ENCODE measurements at regions not wholly inside any gene's neighbourhood (a gene's known extent, or its start where the extent isn't known, plus 50 kb on each side); places are given as distances from the start of the nearest gene placed in this dataset.

DNA sequence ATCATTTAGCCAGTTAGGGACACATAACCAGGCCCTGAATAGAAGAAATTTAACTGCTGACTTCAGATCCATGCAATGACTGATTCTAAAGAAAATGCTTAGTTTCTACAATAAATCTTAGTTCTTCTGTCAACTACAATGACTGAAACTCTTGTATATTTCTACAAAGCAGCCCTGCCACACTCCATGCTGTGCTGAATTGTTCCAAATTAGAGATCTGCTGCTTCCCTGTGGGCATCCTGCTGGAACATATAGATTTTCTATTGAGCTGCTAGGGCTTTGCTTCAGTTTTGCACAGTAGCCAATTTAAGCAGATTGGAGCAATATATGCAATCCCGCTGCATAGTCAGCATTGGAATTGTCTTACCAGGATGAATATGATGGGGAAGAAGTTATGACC, 312.8 kb upstream of the SMIM31 start:
- H3K9ac ChIP-seq = no peak overlapping the region
- no peak overlapping the region for H3K4me3 ChIP-seq
- no peaks in the 10 kb centered on the region for H3F3A ChIP-seq (ENCODE audit: low read depth)
- H4K20me1 ChIP-seq (ENCODE audit: low read depth) = no peaks in the 10 kb centered on the region
- Mint-ChIP-seq H3K9me3 (no peaks in the 10 kb centered on the region), H3K36me3 (no peaks in the 10 kb centered on the region), H3K27ac (no peak overlapping the region), H3K4me1 (peaks cover 23% of the 10 kb centered on the region), H3K27me3 (ENCODE audit: insufficient read depth, low read depth) (peaks cover 2% of the 10 kb centered on the region), H3K4me3 (no peak overlapping the region)
- H3K79me2 ChIP-seq (ENCODE audit: low read depth) = no peaks in the 10 kb centered on the region
- no peak overlapping the region for H2AFZ ChIP-seq (replicated peaks)
- H3K36me3 ChIP-seq = no peaks in the 10 kb centered on the region
- no peaks in the 10 kb centered on the region for H3K27me3 ChIP-seq
- no peak overlapping the region for H3K27ac ChIP-seq
- TF ChIP-seq, protein P1, sequence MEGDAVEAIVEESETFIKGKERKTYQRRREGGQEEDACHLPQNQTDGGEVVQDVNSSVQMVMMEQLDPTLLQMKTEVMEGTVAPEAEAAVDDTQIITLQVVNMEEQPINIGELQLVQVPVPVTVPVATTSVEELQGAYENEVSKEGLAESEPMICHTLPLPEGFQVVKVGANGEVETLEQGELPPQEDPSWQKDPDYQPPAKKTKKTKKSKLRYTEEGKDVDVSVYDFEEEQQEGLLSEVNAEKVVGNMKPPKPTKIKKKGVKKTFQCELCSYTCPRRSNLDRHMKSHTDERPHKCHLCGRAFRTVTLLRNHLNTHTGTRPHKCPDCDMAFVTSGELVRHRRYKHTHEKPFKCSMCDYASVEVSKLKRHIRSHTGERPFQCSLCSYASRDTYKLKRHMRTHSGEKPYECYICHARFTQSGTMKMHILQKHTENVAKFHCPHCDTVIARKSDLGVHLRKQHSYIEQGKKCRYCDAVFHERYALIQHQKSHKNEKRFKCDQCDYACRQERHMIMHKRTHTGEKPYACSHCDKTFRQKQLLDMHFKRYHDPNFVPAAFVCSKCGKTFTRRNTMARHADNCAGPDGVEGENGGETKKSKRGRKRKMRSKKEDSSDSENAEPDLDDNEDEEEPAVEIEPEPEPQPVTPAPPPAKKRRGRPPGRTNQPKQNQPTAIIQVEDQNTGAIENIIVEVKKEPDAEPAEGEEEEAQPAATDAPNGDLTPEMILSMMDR (IDR thresholded peaks at IDR 0.05) = no peak
- TF ChIP-seq EZH2phosphoT487 (IDR thresholded peaks at IDR 0.05) = no peak
- no peak for TF ChIP-seq EZH2 (IDR thresholded peaks at IDR 0.05)
- peaks cover 20% of the 10 kb centered on the region for H3K4me1 ChIP-seq
- peak overlapping the region; percentile 45 for H3K4me2 ChIP-seq
- H3K9me3 ChIP-seq (ENCODE audit: low read depth) = no peaks in the 10 kb centered on the region
- peak; percentile 39 for DNase-seq (ENCODE audit: low spot score)

DNA sequence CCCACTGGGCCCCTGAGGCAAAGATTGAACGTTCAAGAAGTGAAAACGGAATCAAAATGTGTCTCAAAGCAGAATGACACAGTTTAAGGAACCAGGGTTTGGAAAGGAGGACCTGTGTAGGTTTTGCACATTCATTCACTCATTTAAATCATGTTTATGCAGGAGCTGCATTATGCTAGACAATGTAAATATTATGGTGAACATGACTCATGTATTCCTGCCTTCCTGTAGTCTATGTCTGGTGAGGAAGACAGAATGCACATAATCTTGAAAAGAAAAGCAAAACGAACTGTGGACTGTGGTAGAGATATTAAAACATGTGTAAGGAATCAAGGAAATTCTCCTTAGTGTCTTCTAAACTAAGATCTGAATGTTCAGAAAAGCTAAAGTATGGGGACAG, 311.8 kb upstream of the SMIM31 start:
- Histone ChIP-seq H3K4me1 (peaks cover 20% of the 10 kb centered on the region), H3K79me2 (ENCODE audit: low read depth) (no peaks in the 10 kb centered on the region), H3K4me2 (no peak overlapping the region), H3K9ac (no peak overlapping the region), H2AFZ (replicated peaks) (no peak overlapping the region), H3K27ac (no peak overlapping the region), H3K27me3 (no peaks in the 10 kb centered on the region), H3K9me3 (ENCODE audit: low read depth) (no peaks in the 10 kb centered on the region), H3K4me3 (no peak overlapping the region), H3F3A (ENCODE audit: low read depth) (no peaks in the 10 kb centered on the region), H4K20me1 (ENCODE audit: low read depth) (no peaks in the 10 kb centered on the region), H3K36me3 (no peaks in the 10 kb centered on the region)
- peaks cover 2% of the 10 kb centered on the region for H3K27me3 Mint-ChIP-seq (ENCODE audit: insufficient read depth, low read depth)
- H3K27ac Mint-ChIP-seq = no peak overlapping the region
- peaks cover 23% of the 10 kb centered on the region for H3K4me1 Mint-ChIP-seq
- H3K9me3 Mint-ChIP-seq = no peaks in the 10 kb centered on the region
- no peaks in the 10 kb centered on the region for H3K36me3 Mint-ChIP-seq
- TF ChIP-seq EZH2 (IDR thresholded peaks at IDR 0.05) (no peak), EZH2phosphoT487 (IDR thresholded peaks at IDR 0.05) (no peak)
- TF ChIP-seq, protein P1 (IDR thresholded peaks at IDR 0.05) = no peak
- H3K4me3 Mint-ChIP-seq = no peak overlapping the region
- no peak for DNase-seq (ENCODE audit: low spot score)

DNA sequence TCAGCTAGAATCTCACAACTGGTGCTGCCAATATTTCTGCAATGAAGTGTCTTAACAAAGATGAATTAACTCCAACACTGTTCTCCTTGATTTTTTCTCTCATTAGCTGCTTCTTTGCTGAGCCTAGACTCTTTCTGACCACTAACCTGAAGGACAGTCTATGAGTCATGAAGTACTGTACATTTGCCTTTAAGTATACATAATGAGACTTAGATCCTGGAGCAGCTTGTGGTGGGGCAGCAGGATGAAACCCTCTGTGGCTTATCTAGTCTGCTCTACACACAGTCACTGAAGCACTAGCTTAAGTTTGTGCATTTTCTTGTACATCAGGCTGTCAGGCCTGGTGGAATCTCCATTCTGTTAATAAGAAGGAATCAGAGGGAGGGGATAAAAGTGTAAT, 307.4 kb upstream of the SMIM31 start:
- H3K27ac Mint-ChIP-seq = no peak overlapping the region
- H3K27me3 Mint-ChIP-seq (ENCODE audit: insufficient read depth, low read depth) = peaks cover 2% of the 10 kb centered on the region
- DNase-seq (ENCODE audit: low spot score) = no peak
- peaks cover 8% of the 10 kb centered on the region for H3K4me1 Mint-ChIP-seq
- Histone ChIP-seq H3K36me3 (no peaks in the 10 kb centered on the region), H2AFZ (replicated peaks) (no peak overlapping the region), H3K27me3 (no peaks in the 10 kb centered on the region), H3K4me3 (no peak overlapping the region), H4K20me1 (ENCODE audit: low read depth) (no peaks in the 10 kb centered on the region), H3K4me1 (peaks cover 2% of the 10 kb centered on the region), H3K79me2 (ENCODE audit: low read depth) (no peaks in the 10 kb centered on the region), H3K9ac (no peak overlapping the region), H3F3A (ENCODE audit: low read depth) (no peaks in the 10 kb centered on the region), H3K27ac (no peak overlapping the region), H3K9me3 (ENCODE audit: low read depth) (no peaks in the 10 kb centered on the region), H3K4me2 (no peak overlapping the region)
- H3K36me3 Mint-ChIP-seq = no peaks in the 10 kb centered on the region
- TF ChIP-seq, protein P1 (IDR thresholded peaks at IDR 0.05) = no peak
- TF ChIP-seq EZH2 (IDR thresholded peaks at IDR 0.05) (no peak), EZH2phosphoT487 (IDR thresholded peaks at IDR 0.05) (no peak)
- no peak overlapping the region for H3K4me3 Mint-ChIP-seq
- no peaks in the 10 kb centered on the region for H3K9me3 Mint-ChIP-seq
